ENCODE measurements at regions not wholly inside any gene's neighbourhood (a gene's known extent, or its start where the extent isn't known, plus 50 kb on each side); places are given as distances from the start of the nearest gene placed in this dataset.
"Not testable (repeated sequence)": the region's sequence is repeated elsewhere in the genome, so short reads cannot be mapped to it uniquely, and the experiment has no call there.

GRCh38 chr7:13792208-13792607, 197.3 kb downstream of the ETV1 start:
- DNase-seq (ENCODE audit: low read depth): no peak

GRCh38 chr7:13793926-13794325, 195.5 kb downstream of the ETV1 start:
- DNase-seq (ENCODE audit: low read depth): no peak

GRCh38 chr7:13794581-13794980, 194.9 kb downstream of the ETV1 start:
- no peak for DNase-seq (ENCODE audit: low read depth)

- no peak for DNase-seq (ENCODE audit: low read depth)
Measured at GRCh38 chr7:13797545-13797944, 191.9 kb downstream of the ETV1 start.

GRCh38 chr7:13800694-13801448, 188.6 kb downstream of the ETV1 start:
- DNase-seq (ENCODE audit: low read depth): peak; percentile 87

- DNase-seq (ENCODE audit: low read depth): no peak
Measured at GRCh38 chr7:13801669-13802068, 187.8 kb downstream of the ETV1 start.

- no peak for DNase-seq (ENCODE audit: low read depth)
Measured at GRCh38 chr7:13802651-13803050, 186.8 kb downstream of the ETV1 start.

- no peak for DNase-seq (ENCODE audit: low read depth)
Measured at GRCh38 chr7:13803134-13803533, 186.3 kb downstream of the ETV1 start.

GRCh38 chr7:13806089-13806867, 183.2 kb downstream of the ETV1 start:
- not testable (repeated sequence) for DNase-seq (ENCODE audit: low read depth)

- DNase-seq (ENCODE audit: low read depth): not testable (repeated sequence)
Measured at GRCh38 chr7:13817230-13817629, 172.2 kb downstream of the ETV1 start.

- DNase-seq (ENCODE audit: low read depth): no peak
Measured at GRCh38 chr7:13821152-13821787, 168.2 kb downstream of the ETV1 start.

GRCh38 chr7:13822678-13823077, 166.8 kb downstream of the ETV1 start:
- no peak for DNase-seq (ENCODE audit: low read depth)

GRCh38 chr7:13826752-13827151, 162.7 kb downstream of the ETV1 start:
- no peak for DNase-seq (ENCODE audit: low read depth)

- DNase-seq (ENCODE audit: low read depth): no peak
Measured at GRCh38 chr7:13827716-13828115, 161.8 kb downstream of the ETV1 start.

- no peak for DNase-seq (ENCODE audit: low read depth)
Measured at GRCh38 chr7:13829231-13829630, 160.2 kb downstream of the ETV1 start.

- no peak for DNase-seq (ENCODE audit: low read depth)
Measured at GRCh38 chr7:13829914-13830900, 159.3 kb downstream of the ETV1 start.

- no peak for DNase-seq (ENCODE audit: low read depth)
Measured at GRCh38 chr7:13832346-13832745, 157.1 kb downstream of the ETV1 start.

GRCh38 chr7:13834328-13834761, 155.1 kb downstream of the ETV1 start:
- no peak for DNase-seq (ENCODE audit: low read depth)

GRCh38 chr7:13835442-13835841, 154.0 kb downstream of the ETV1 start:
- DNase-seq (ENCODE audit: low read depth): no peak

GRCh38 chr7:13839063-13839462, 150.4 kb downstream of the ETV1 start:
- no peak for DNase-seq (ENCODE audit: low read depth)

All from non-pigmented ciliary epithelial cell (primary cell).